Lower leg skin (tissue), 3 donors: ENCODE measurements at regions not wholly inside any gene's neighbourhood (a gene's known extent, or its start where the extent isn't known, plus 50 kb on each side); places are given as distances from the start of the nearest gene placed in this dataset.

Experiments
- CTCF ChIP-seq, 3 donors: fragments of 450-650 bp; IDR thresholded peaks; one replicate each; pipeline ENCODE4 v1.5.1; 2016; ENCODE audit warnings: antibody characterized with exemption in 3 of 3, mild to moderate bottlenecking in 3 of 3, moderate library complexity in 2 of 3
- POLR2A ChIP-seq, 2 donors: fragments of 450-650 bp; IDR thresholded peaks; one replicate each; pipeline ENCODE4 v1.6.1; 2016 to 2017; ENCODE audit warnings: antibody characterized with exemption in 2 of 2, mild to moderate bottlenecking in 1 of 2, moderate library complexity in 1 of 2

- TF ChIP-seq CTCF (IDR thresholded peaks at IDR 0.05) (no peak), POLR2A (IDR thresholded peaks at IDR 0.05) (no peak)
These were observed 183.6 kb downstream of the NSG2 start for GRCh38 chr5:174229068-174229467.
